GM23338 (cell line): ENCODE measurements at regions not wholly inside any gene's neighbourhood (a gene's known extent, or its start where the extent isn't known, plus 50 kb on each side); places are given as distances from the start of the nearest gene placed in this dataset.

Experiments
- ATAC-seq: fragments of 200-7000 bp; cut with Tn5 transposase; 3 replicates; pipeline ENCODE4 v1.9.1; 2020
- DNase-seq: peaks from one replicate; pipeline ENCODE4 v3.0.0-alpha.2; 2015; ENCODE audit warnings: low spot score
- H2AFZ ChIP-seq: fragments of 200-600 bp; sonication (generic); 2 replicates; pipeline ENCODE4 v1.8.0; 2016; ENCODE audit warnings: antibody characterized with exemption, mild to moderate bottlenecking, moderate library complexity
- H3F3A ChIP-seq: fragments of 200-600 bp; sonication (generic); replicated peaks from 2 replicates; pipeline ENCODE4 v1.8.0; 2017; ENCODE audit warnings: antibody characterized with exemption, mixed run types, low read depth
- H3K27ac ChIP-seq: fragments of 200-600 bp; sonication (generic); 2 replicates; pipeline ENCODE4 v1.6.1; 2016; ENCODE audit warnings: low read depth
- H3K27me3 ChIP-seq: fragments of 200-600 bp; sonication (generic); 2 replicates; pipeline ENCODE4 v1.8.0; 2016; ENCODE audit warnings: mild to moderate bottlenecking, mixed run types, moderate library complexity; ENCODE audit not compliant: insufficient read depth
- H3K36me3 ChIP-seq: fragments of 200-600 bp; sonication (generic); 2 replicates; pipeline ENCODE4 v1.8.0; 2016; ENCODE audit warnings: mild to moderate bottlenecking; ENCODE audit not compliant: insufficient read depth
- H3K4me1 ChIP-seq: fragments of 200-600 bp; sonication (generic); 2 replicates; pipeline ENCODE4 v1.8.0; 2016; ENCODE audit warnings: mild to moderate bottlenecking, moderate library complexity; ENCODE audit not compliant: insufficient read depth
- H3K4me2 ChIP-seq: fragments of 200-600 bp; sonication (generic); 2 replicates; pipeline ENCODE4 v1.7.1; 2017; ENCODE audit warnings: mixed run types
- H3K4me3 ChIP-seq: fragments of 200-600 bp; sonication (generic); 2 replicates; pipeline ENCODE4 v1.6.1; 2016; ENCODE audit warnings: mixed run types
- H3K79me2 ChIP-seq: fragments of 200-600 bp; sonication (generic); replicated peaks from 2 replicates; pipeline ENCODE4 v1.8.0; 2017; ENCODE audit warnings: mild to moderate bottlenecking; ENCODE audit not compliant: insufficient read depth
- H3K9me2 ChIP-seq: fragments of 200-600 bp; sonication (generic); 2 replicates; pipeline ENCODE4 v1.8.0; 2017; ENCODE audit not compliant: insufficient read depth
- H4K20me1 ChIP-seq: fragments of 200-600 bp; sonication (generic); replicated peaks from 2 replicates; pipeline ENCODE4 v1.8.0; 2017; ENCODE audit warnings: mild to moderate bottlenecking; ENCODE audit not compliant: insufficient read depth
- H3K27ac Mint-ChIP-seq: 2 replicates; pipeline ENCODE4 v1.8.0; 2020; ENCODE audit warnings: inconsistent platforms, mild to moderate bottlenecking, moderate library complexity, mixed read lengths
- H3K27me3 Mint-ChIP-seq: 3 replicates; pipeline ENCODE4 v1.8.0; 2022; ENCODE audit warnings: low read depth, mild to moderate bottlenecking, moderate library complexity, mixed read lengths, inconsistent platforms; ENCODE audit not compliant: insufficient read depth, poor library complexity
- H3K36me3 Mint-ChIP-seq: 3 replicates; pipeline ENCODE4 v1.8.0; 2021; ENCODE audit warnings: low read depth, mild to moderate bottlenecking, inconsistent platforms, moderate library complexity, mixed read lengths
- H3K4me1 Mint-ChIP-seq: 3 replicates; pipeline ENCODE4 v1.8.0; 2020; ENCODE audit warnings: mild to moderate bottlenecking, inconsistent platforms, mixed read lengths
- H3K4me3 Mint-ChIP-seq: 3 replicates; pipeline ENCODE4 v1.8.0; 2021; ENCODE audit warnings: moderate library complexity, mild to moderate bottlenecking, inconsistent platforms, mixed read lengths
- H3K9me3 Mint-ChIP-seq: 3 replicates; pipeline ENCODE4 v1.8.0; 2020; ENCODE audit warnings: moderate library complexity, mild to moderate bottlenecking, inconsistent platforms, mixed read lengths
- CREB1 ChIP-seq: fragments of 250-450 bp; sonication (Bioruptor Pico); IDR thresholded peaks from 2 replicates; pipeline ENCODE4 v1.5.0; 2020; ENCODE audit warnings: low read depth, mild to moderate bottlenecking, moderate library complexity
- EZH2 ChIP-seq: fragments of 200-600 bp; sonication (generic); IDR thresholded peaks from one replicate; pipeline ENCODE4 v1.8.0; 2017; ENCODE audit warnings: antibody characterized with exemption, mild to moderate bottlenecking, low read depth; ENCODE audit not compliant: unreplicated experiment
- EZH2phosphoT487 ChIP-seq: fragments of 200-600 bp; sonication (generic); IDR thresholded peaks from one replicate; pipeline ENCODE4 v1.8.1; 2018; ENCODE audit warnings: antibody characterized with exemption; ENCODE audit not compliant: unreplicated experiment
- JUNB ChIP-seq: IDR thresholded peaks from one replicate; pipeline ENCODE4 v1.6.1; 2016; ENCODE audit warnings: antibody characterized with exemption; ENCODE audit not compliant: unreplicated experiment
- NANOG ChIP-seq: IDR thresholded peaks from 2 replicates; pipeline ENCODE4 v1.6.1; 2016; ENCODE audit warnings: antibody characterized with exemption, borderline replicate concordance
- POLR2AphosphoS5 ChIP-seq: IDR thresholded peaks from 2 replicates; pipeline ENCODE4 v1.6.1; 2016; ENCODE audit warnings: antibody characterized with exemption, low read depth
- STAT1 ChIP-seq: IDR thresholded peaks from one replicate; pipeline ENCODE4 v1.6.1; 2016; ENCODE audit warnings: antibody characterized with exemption; ENCODE audit not compliant: unreplicated experiment
- ZNF114 ChIP-seq: fragments of 250-450 bp; sonication (Bioruptor Pico); IDR thresholded peaks from 2 replicates; pipeline ENCODE4 v1.5.0; 2020; ENCODE audit warnings: mild to moderate bottlenecking, moderate library complexity
- ZNF331 ChIP-seq: fragments of 250-450 bp; sonication (Bioruptor Pico); IDR thresholded peaks from 2 replicates; pipeline ENCODE4 v1.5.0; 2020; ENCODE audit warnings: low read depth, mild to moderate bottlenecking, moderate library complexity
- TF ChIP-seq, protein P1 (sequence below), 2 experiments: fragments of 200-600 bp in 1 of 2; sonication (generic) in 1 of 2; conservative IDR thresholded peaks; 2 replicates each; pipeline versions ENCODE4 v1.5.1 to v1.6.1; 2016 to 2017; ENCODE audit warnings: antibody characterized with exemption in 2 of 2, low read depth in 2 of 2, mild to moderate bottlenecking in 2 of 2, moderate library complexity in 1 of 2
- TF ChIP-seq, protein P2 (sequence below): IDR thresholded peaks from one replicate; pipeline ENCODE4 v1.6.1; 2018; ENCODE audit warnings: antibody characterized with exemption; ENCODE audit not compliant: unreplicated experiment
- TF ChIP-seq, protein P3 (sequence below): IDR thresholded peaks from 2 replicates; pipeline ENCODE4 v1.6.1; 2016; ENCODE audit warnings: antibody characterized with exemption
- TF ChIP-seq, protein P4 (sequence below): fragments of 250-450 bp; sonication (Bioruptor Pico); IDR thresholded peaks from 2 replicates; pipeline ENCODE4 v1.5.0; 2020; ENCODE audit warnings: mild to moderate bottlenecking, moderate library complexity

DNA sequence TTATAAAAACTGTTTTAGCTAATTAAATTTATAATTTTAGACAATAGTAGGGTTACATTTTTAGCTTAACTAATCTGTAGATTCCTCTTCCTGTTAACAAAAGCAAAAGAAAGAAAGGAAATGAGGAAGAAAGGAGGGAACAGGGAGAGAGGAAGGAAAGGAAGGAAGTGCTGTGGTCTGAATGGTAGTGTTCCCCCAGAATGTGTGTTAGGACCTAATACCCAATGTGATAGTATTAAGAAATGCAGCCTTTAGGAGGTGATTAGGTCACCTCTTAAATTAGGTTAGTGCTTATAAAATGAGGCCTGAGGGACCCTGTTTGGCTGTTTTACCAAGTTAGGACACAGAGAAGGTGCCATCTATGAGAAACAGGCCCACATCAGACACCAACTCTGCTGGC lies 136.9 kb upstream of the SAMSN1 start:
- no peak overlapping the region for H3K4me3 Mint-ChIP-seq
- no peaks in the 10 kb centered on the region for H3K79me2 ChIP-seq
- DNase-seq (no peak), ATAC-seq (no peak)
- H2AFZ ChIP-seq, result peak overlapping the region; percentile 30; the same call in 1 of the 2 replicates
- no peaks in the 10 kb centered on the region for H3K4me1 ChIP-seq
- 0 out of 2 replicates have a peak, but pooled peaks cover 2% of the 10 kb centered on the region for H3K9me2 ChIP-seq
- H3K4me1 Mint-ChIP-seq, result peaks cover 4% of the 10 kb centered on the region; the same call in 1 of the 3 replicates
- H4K20me1 ChIP-seq, result no peaks in the 10 kb centered on the region
- H3K27me3 Mint-ChIP-seq, result peaks cover 2% of the 10 kb centered on the region
- TF ChIP-seq EZH2phosphoT487, result no peak
- TF ChIP-seq, protein P1, sequence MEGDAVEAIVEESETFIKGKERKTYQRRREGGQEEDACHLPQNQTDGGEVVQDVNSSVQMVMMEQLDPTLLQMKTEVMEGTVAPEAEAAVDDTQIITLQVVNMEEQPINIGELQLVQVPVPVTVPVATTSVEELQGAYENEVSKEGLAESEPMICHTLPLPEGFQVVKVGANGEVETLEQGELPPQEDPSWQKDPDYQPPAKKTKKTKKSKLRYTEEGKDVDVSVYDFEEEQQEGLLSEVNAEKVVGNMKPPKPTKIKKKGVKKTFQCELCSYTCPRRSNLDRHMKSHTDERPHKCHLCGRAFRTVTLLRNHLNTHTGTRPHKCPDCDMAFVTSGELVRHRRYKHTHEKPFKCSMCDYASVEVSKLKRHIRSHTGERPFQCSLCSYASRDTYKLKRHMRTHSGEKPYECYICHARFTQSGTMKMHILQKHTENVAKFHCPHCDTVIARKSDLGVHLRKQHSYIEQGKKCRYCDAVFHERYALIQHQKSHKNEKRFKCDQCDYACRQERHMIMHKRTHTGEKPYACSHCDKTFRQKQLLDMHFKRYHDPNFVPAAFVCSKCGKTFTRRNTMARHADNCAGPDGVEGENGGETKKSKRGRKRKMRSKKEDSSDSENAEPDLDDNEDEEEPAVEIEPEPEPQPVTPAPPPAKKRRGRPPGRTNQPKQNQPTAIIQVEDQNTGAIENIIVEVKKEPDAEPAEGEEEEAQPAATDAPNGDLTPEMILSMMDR (conservative IDR thresholded peaks at IDR 0.05; ENCODE audit: low read depth in 2 of 2), result no peak
- no peak for TF ChIP-seq ZNF114 (CRISPR knock-in tag)
- TF ChIP-seq ZNF331 (CRISPR knock-in tag), result no peak
- TF ChIP-seq, protein P2, sequence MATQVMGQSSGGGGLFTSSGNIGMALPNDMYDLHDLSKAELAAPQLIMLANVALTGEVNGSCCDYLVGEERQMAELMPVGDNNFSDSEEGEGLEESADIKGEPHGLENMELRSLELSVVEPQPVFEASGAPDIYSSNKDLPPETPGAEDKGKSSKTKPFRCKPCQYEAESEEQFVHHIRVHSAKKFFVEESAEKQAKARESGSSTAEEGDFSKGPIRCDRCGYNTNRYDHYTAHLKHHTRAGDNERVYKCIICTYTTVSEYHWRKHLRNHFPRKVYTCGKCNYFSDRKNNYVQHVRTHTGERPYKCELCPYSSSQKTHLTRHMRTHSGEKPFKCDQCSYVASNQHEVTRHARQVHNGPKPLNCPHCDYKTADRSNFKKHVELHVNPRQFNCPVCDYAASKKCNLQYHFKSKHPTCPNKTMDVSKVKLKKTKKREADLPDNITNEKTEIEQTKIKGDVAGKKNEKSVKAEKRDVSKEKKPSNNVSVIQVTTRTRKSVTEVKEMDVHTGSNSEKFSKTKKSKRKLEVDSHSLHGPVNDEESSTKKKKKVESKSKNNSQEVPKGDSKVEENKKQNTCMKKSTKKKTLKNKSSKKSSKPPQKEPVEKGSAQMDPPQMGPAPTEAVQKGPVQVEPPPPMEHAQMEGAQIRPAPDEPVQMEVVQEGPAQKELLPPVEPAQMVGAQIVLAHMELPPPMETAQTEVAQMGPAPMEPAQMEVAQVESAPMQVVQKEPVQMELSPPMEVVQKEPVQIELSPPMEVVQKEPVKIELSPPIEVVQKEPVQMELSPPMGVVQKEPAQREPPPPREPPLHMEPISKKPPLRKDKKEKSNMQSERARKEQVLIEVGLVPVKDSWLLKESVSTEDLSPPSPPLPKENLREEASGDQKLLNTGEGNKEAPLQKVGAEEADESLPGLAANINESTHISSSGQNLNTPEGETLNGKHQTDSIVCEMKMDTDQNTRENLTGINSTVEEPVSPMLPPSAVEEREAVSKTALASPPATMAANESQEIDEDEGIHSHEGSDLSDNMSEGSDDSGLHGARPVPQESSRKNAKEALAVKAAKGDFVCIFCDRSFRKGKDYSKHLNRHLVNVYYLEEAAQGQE, result no peak
- TF ChIP-seq POLR2AphosphoS5, result no peak
- no peak for TF ChIP-seq STAT1
- TF ChIP-seq, protein P3, sequence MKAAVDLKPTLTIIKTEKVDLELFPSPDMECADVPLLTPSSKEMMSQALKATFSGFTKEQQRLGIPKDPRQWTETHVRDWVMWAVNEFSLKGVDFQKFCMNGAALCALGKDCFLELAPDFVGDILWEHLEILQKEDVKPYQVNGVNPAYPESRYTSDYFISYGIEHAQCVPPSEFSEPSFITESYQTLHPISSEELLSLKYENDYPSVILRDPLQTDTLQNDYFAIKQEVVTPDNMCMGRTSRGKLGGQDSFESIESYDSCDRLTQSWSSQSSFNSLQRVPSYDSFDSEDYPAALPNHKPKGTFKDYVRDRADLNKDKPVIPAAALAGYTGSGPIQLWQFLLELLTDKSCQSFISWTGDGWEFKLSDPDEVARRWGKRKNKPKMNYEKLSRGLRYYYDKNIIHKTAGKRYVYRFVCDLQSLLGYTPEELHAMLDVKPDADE, result no peak
- TF ChIP-seq EZH2, result no peak
- TF ChIP-seq JUNB, result no peak
- no peak for TF ChIP-seq NANOG
- TF ChIP-seq, protein P4, sequence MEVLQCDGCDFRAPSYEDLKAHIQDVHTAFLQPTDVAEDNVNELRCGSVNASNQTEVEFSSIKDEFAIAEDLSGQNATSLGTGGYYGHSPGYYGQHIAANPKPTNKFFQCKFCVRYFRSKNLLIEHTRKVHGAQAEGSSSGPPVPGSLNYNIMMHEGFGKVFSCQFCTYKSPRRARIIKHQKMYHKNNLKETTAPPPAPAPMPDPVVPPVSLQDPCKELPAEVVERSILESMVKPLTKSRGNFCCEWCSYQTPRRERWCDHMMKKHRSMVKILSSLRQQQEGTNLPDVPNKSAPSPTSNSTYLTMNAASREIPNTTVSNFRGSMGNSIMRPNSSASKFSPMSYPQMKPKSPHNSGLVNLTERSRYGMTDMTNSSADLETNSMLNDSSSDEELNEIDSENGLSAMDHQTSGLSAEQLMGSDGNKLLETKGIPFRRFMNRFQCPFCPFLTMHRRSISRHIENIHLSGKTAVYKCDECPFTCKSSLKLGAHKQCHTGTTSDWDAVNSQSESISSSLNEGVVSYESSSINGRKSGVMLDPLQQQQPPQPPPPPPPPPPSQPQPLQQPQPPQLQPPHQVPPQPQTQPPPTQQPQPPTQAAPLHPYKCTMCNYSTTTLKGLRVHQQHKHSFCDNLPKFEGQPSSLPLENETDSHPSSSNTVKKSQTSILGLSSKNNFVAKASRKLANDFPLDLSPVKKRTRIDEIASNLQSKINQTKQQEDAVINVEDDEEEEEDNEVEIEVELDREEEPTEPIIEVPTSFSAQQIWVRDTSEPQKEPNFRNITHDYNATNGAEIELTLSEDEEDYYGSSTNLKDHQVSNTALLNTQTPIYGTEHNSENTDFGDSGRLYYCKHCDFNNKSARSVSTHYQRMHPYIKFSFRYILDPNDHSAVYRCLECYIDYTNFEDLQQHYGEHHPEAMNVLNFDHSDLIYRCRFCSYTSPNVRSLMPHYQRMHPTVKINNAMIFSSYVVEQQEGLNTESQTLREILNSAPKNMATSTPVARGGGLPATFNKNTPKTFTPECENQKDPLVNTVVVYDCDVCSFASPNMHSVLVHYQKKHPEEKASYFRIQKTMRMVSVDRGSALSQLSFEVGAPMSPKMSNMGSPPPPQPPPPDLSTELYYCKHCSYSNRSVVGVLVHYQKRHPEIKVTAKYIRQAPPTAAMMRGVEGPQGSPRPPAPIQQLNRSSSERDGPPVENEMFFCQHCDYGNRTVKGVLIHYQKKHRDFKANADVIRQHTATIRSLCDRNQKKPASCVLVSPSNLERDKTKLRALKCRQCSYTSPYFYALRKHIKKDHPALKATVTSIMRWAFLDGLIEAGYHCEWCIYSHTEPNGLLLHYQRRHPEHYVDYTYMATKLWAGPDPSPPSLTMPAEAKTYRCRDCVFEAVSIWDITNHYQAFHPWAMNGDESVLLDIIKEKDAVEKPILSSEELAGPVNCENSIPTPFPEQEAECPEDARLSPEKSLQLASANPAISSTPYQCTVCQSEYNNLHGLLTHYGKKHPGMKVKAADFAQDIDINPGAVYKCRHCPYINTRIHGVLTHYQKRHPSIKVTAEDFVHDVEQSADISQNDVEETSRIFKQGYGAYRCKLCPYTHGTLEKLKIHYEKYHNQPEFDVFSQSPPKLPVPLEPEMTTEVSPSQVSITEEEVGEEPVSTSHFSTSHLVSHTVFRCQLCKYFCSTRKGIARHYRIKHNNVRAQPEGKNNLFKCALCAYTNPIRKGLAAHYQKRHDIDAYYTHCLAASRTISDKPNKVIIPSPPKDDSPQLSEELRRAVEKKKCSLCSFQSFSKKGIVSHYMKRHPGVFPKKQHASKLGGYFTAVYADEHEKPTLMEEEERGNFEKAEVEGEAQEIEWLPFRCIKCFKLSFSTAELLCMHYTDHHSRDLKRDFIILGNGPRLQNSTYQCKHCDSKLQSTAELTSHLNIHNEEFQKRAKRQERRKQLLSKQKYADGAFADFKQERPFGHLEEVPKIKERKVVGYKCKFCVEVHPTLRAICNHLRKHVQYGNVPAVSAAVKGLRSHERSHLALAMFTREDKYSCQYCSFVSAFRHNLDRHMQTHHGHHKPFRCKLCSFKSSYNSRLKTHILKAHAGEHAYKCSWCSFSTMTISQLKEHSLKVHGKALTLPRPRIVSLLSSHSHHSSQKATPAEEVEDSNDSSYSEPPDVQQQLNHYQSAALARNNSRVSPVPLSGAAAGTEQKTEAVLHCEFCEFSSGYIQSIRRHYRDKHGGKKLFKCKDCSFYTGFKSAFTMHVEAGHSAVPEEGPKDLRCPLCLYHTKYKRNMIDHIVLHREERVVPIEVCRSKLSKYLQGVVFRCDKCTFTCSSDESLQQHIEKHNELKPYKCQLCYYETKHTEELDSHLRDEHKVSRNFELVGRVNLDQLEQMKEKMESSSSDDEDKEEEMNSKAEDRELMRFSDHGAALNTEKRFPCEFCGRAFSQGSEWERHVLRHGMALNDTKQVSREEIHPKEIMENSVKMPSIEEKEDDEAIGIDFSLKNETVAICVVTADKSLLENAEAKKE (CRISPR knock-in tag), result no peak
- no peak for TF ChIP-seq CREB1 (CRISPR knock-in tag)
- no peaks in the 10 kb centered on the region for H3K36me3 ChIP-seq
- no peaks in the 10 kb centered on the region for H3K36me3 Mint-ChIP-seq
- no peak overlapping the region for H3K4me3 ChIP-seq
- H3K9me3 Mint-ChIP-seq, result peaks cover 3% of the 10 kb centered on the region; the same call in 1 of the 3 replicates
- H3K27ac Mint-ChIP-seq, result no peak overlapping the region
- H3K4me2 ChIP-seq, result no peak overlapping the region
- H3F3A ChIP-seq, result no peaks in the 10 kb centered on the region
- no peak overlapping the region for H3K27ac ChIP-seq
- no peaks in the 10 kb centered on the region for H3K27me3 ChIP-seq
